Esophagus muscularis mucosa (tissue), 3 donors: ENCODE measurements at regions not wholly inside any gene's neighbourhood (a gene's known extent, or its start where the extent isn't known, plus 50 kb on each side); places are given as distances from the start of the nearest gene placed in this dataset.

ENCODE experiments used
- EP300 ChIP-seq: sonication (generic); formaldehyde crosslinking; IDR thresholded peaks from one replicate; pipeline ENCODE4 v1.6.1; 2017; ENCODE audit warnings: antibody characterized with exemption
- TF ChIP-seq, protein P1 (sequence below), 3 experiments: fragments of 200-600 bp in 2 of 3; fragments of 450-650 bp in 1 of 3; sonication (generic) in 2 of 3; IDR thresholded peaks; one replicate each; pipeline ENCODE4 v1.5.1; 2017 to 2019; ENCODE audit warnings: antibody characterized with exemption in 3 of 3, mild to moderate bottlenecking in 2 of 3, moderate library complexity in 1 of 3

DNA sequence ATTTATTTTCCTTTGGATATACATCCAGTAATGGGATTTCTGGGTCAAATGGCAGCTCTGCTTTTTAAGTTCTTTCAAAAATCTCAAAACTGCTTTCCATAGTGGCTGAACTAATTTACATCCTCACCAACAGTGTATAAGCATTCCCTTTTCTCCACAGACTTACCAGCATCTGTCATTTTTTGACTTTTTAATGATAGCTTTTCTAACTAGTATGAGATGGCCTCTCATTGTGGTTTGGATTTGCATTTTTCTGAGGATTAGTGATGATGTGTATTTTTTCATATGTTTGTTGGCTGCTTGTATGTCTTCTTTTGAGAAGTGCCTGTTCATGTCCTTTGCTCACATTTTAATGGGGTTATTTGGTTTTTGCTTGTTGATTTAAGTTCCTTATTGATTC, 90.0 kb upstream of the HMHB1 start:
- TF ChIP-seq, protein P1, sequence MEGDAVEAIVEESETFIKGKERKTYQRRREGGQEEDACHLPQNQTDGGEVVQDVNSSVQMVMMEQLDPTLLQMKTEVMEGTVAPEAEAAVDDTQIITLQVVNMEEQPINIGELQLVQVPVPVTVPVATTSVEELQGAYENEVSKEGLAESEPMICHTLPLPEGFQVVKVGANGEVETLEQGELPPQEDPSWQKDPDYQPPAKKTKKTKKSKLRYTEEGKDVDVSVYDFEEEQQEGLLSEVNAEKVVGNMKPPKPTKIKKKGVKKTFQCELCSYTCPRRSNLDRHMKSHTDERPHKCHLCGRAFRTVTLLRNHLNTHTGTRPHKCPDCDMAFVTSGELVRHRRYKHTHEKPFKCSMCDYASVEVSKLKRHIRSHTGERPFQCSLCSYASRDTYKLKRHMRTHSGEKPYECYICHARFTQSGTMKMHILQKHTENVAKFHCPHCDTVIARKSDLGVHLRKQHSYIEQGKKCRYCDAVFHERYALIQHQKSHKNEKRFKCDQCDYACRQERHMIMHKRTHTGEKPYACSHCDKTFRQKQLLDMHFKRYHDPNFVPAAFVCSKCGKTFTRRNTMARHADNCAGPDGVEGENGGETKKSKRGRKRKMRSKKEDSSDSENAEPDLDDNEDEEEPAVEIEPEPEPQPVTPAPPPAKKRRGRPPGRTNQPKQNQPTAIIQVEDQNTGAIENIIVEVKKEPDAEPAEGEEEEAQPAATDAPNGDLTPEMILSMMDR (IDR thresholded peaks at IDR 0.05): no peak
- no peak for TF ChIP-seq EP300
